Activated CD8-positive, alpha-beta T cell treated with anti-CD3 and anti-CD28 coated beads, Interleukin-2, amount 10 ng/mL, durations not matched to agents 7 days and 5 days (primary cell): ENCODE measurements at regions not wholly inside any gene's neighbourhood (a gene's known extent, or its start where the extent isn't known, plus 50 kb on each side); places are given as distances from the start of the nearest gene placed in this dataset.
"Not testable (repeated sequence)": the region's sequence is repeated elsewhere in the genome, so short reads cannot be mapped to it uniquely, and the experiment has no call there.

Experiments used
- ATAC-seq: fragments of 150-1000 bp; cut with Tn5 transposase; one replicate; pipeline ENCODE4 v1.10.0; 2021; ENCODE audit warnings: moderate library complexity
- CTCF ChIA-PET: fragments of 350-600 bp; sonication (Branson Sonifier 250); formaldehyde crosslinking; loops from one replicate; lab custom pipeline; 2021; ENCODE audit warnings: antibody characterized with exemption; lab: Charles Lee
- POLR2A ChIA-PET: fragments of 350-600 bp; sonication (Branson Sonifier 250); formaldehyde crosslinking; loops from one replicate; lab custom pipeline; 2021; ENCODE audit warnings: antibody characterized with exemption; lab: Charles Lee
- DNase-seq: peaks from one replicate; pipeline ENCODE4 v3.0.0-alpha.2; 2020
- H3K27ac Mint-ChIP-seq: one replicate; pipeline ENCODE4 v1.8.0; 2021; ENCODE audit warnings: mild to moderate bottlenecking, mixed read lengths
- H3K27me3 Mint-ChIP-seq: one replicate; pipeline ENCODE4 v1.8.0; 2021; ENCODE audit warnings: low read depth, mixed read lengths
- H3K36me3 Mint-ChIP-seq: one replicate; pipeline ENCODE4 v1.8.0; 2021; ENCODE audit warnings: low read depth, mixed read lengths
- H3K4me1 Mint-ChIP-seq: one replicate; pipeline ENCODE4 v1.8.0; 2021; ENCODE audit warnings: low read depth, mixed read lengths
- H3K4me3 Mint-ChIP-seq: one replicate; pipeline ENCODE4 v1.8.0; 2021; ENCODE audit warnings: mild to moderate bottlenecking, mixed read lengths
- H3K9me3 Mint-ChIP-seq: one replicate; pipeline ENCODE4 v1.8.0; 2022; ENCODE audit warnings: mixed read lengths; ENCODE audit not compliant: insufficient read depth

- DNase-seq (no peak), ATAC-seq (no peak)
- H3K4me1 Mint-ChIP-seq: no peaks in the 10 kb centered on the region
- no peaks in the 10 kb centered on the region for H3K36me3 Mint-ChIP-seq
- ChIA-PET CTCF (no interaction called here), POLR2A (no interaction called here)
- H3K27me3 Mint-ChIP-seq: peaks cover 2% of the 10 kb centered on the region
- no peaks in the 10 kb centered on the region for H3K9me3 Mint-ChIP-seq
- H3K27ac Mint-ChIP-seq: no peak overlapping the region
- H3K4me3 Mint-ChIP-seq: no peak overlapping the region
Observed at GRCh38 chrX:10676235-10676957, 56.0 kb upstream of the MID1 start.

DNA sequence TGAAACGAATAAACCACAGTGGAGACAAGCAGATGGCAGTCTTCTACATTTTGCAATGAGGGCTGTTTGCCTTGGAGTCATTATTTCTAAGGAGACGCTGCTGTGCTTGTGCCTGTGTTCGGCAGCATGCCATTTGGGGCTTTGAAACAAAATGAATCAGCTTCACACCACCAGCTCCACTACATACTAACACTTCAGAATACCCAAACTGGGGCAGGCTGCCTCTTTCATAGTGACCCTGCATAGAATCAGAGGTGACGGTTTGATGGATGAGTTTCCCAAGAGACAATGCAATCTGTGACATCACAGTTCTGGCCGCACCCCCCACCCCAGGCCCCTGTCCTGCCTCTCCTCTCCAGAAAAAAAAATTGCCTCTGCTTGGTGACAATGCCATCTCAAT is 57.1 kb upstream of the MID1 start:
- CTCF ChIA-PET: no interaction called here

DNA sequence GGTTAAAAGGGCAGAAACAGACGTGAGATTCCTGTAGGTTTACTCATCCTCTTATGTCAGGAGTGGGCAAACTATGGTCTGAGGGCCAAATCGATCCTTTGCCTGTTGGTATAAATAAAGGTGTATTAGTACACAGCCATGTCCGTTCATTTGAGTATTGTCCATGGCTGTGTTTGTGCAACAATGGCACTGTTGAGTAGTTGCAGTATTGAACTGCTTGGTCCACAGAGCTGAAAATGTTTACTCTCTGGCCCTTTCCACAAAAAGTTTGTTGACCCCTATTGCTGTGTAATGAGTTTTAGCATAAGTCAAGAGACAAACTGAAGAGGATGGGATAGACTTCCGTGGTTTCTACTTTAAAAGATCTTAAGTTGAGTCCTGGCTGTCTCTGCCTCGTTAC is 59.0 kb upstream of the MID1 start:
- DNase-seq (no peak), ATAC-seq (no peak)
- Mint-ChIP-seq H3K36me3 (no peaks in the 10 kb centered on the region), H3K27ac (no peak overlapping the region), H3K4me1 (no peaks in the 10 kb centered on the region), H3K27me3 (peaks cover 2% of the 10 kb centered on the region), H3K4me3 (no peak overlapping the region), H3K9me3 (no peaks in the 10 kb centered on the region)
- POLR2A ChIA-PET: no interaction called here
- CTCF ChIA-PET: no interaction called here

More for the DNA sequence above, 57.1 kb upstream of the MID1 start:
- Mint-ChIP-seq H3K4me1 (no peaks in the 10 kb centered on the region), H3K27me3 (peaks cover 2% of the 10 kb centered on the region), H3K9me3 (no peaks in the 10 kb centered on the region), H3K4me3 (no peak overlapping the region), H3K27ac (no peak overlapping the region), H3K36me3 (no peaks in the 10 kb centered on the region)
- no peak for ATAC-seq
- DNase-seq: no peak
- POLR2A ChIA-PET: no interaction called here

GRCh38 chrX:10681167-10681566 is 60.8 kb upstream of the MID1 start:
- DNase-seq: no peak

DNA sequence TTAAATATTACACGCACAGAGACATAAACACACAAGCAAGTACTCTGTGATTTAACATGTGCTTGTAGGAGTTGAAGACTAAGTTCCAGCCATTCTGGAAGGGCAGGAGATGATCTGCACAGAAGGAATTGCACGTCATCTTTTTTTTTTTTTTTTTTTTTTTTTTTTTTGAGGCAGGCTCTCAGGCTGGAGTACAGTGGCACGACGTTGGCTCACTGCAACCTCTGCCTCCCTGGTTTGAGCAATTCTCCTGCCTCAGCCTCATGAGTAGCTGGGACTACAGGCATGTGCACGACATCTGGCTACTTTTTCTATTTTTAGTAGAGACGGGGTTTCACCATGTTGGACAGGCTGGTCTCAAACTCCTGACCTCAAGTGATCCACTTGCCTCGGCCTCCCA is 63.2 kb upstream of the MID1 start:
- H3K9me3 Mint-ChIP-seq, H3K4me1 Mint-ChIP-seq, POLR2A ChIA-PET, H3K4me3 Mint-ChIP-seq, H3K27me3 Mint-ChIP-seq, CTCF ChIA-PET, H3K27ac Mint-ChIP-seq, H3K36me3 Mint-ChIP-seq, DNase-seq, ATAC-seq: not testable (repeated sequence)

More at GRCh38 chrX:10681167-10681566, 60.8 kb upstream of the MID1 start:
- no peaks in the 10 kb centered on the region for H3K27me3 Mint-ChIP-seq
- H3K4me3 Mint-ChIP-seq: no peak overlapping the region
- H3K4me1 Mint-ChIP-seq: no peaks in the 10 kb centered on the region
- POLR2A ChIA-PET: no interaction called here
- H3K27ac Mint-ChIP-seq: no peak overlapping the region
- H3K36me3 Mint-ChIP-seq: no peaks in the 10 kb centered on the region
- CTCF ChIA-PET: no interaction called here
- no peaks in the 10 kb centered on the region for H3K9me3 Mint-ChIP-seq
- ATAC-seq: no peak

- POLR2A ChIA-PET: no interaction called here
- Mint-ChIP-seq H3K4me3 (no peak overlapping the region), H3K27me3 (no peaks in the 10 kb centered on the region), H3K36me3 (no peaks in the 10 kb centered on the region), H3K4me1 (no peaks in the 10 kb centered on the region), H3K27ac (no peak overlapping the region), H3K9me3 (no peaks in the 10 kb centered on the region)
- CTCF ChIA-PET: no interaction called here
- ATAC-seq (no peak), DNase-seq (no peak)
Observed at GRCh38 chrX:10685923-10686595, 65.7 kb upstream of the MID1 start.

- H3K27me3 Mint-ChIP-seq, CTCF ChIA-PET, H3K9me3 Mint-ChIP-seq, DNase-seq, H3K36me3 Mint-ChIP-seq, H3K4me1 Mint-ChIP-seq, H3K4me3 Mint-ChIP-seq, POLR2A ChIA-PET, H3K27ac Mint-ChIP-seq, ATAC-seq: not testable (repeated sequence)
Observed at GRCh38 chrX:10691751-10692150, 71.4 kb upstream of the MID1 start.

- H3K4me3 Mint-ChIP-seq: no peak overlapping the region
- ChIA-PET POLR2A (no interaction called here), CTCF (no interaction called here)
- H3K27ac Mint-ChIP-seq: no peak overlapping the region
- ATAC-seq (no peak), DNase-seq (no peak)
- H3K36me3 Mint-ChIP-seq: no peaks in the 10 kb centered on the region
- H3K4me1 Mint-ChIP-seq: no peaks in the 10 kb centered on the region
- no peaks in the 10 kb centered on the region for H3K9me3 Mint-ChIP-seq
- no peaks in the 10 kb centered on the region for H3K27me3 Mint-ChIP-seq
Observed at GRCh38 chrX:10697616-10698317, 77.4 kb upstream of the MID1 start.

- no peaks in the 10 kb centered on the region for H3K4me1 Mint-ChIP-seq
- ChIA-PET CTCF (no interaction called here), POLR2A (no interaction called here)
- no peak overlapping the region for H3K4me3 Mint-ChIP-seq
- DNase-seq (no peak), ATAC-seq (no peak)
- no peaks in the 10 kb centered on the region for H3K36me3 Mint-ChIP-seq
- H3K27ac Mint-ChIP-seq: no peak overlapping the region
- no peaks in the 10 kb centered on the region for H3K9me3 Mint-ChIP-seq
- H3K27me3 Mint-ChIP-seq: no peaks in the 10 kb centered on the region
Observed at GRCh38 chrX:10698318-10698640, 77.9 kb upstream of the MID1 start.

GRCh38 chrX:10702031-10702430 is 81.6 kb upstream of the MID1 start:
- H3K36me3 Mint-ChIP-seq: no peaks in the 10 kb centered on the region
- H3K9me3 Mint-ChIP-seq: no peaks in the 10 kb centered on the region
- DNase-seq (no peak), ATAC-seq (no peak)
- no peak overlapping the region for H3K4me3 Mint-ChIP-seq
- CTCF ChIA-PET: no interaction called here
- H3K27ac Mint-ChIP-seq: no peak overlapping the region
- POLR2A ChIA-PET: no interaction called here
- H3K4me1 Mint-ChIP-seq: no peaks in the 10 kb centered on the region
- no peaks in the 10 kb centered on the region for H3K27me3 Mint-ChIP-seq

DNA sequence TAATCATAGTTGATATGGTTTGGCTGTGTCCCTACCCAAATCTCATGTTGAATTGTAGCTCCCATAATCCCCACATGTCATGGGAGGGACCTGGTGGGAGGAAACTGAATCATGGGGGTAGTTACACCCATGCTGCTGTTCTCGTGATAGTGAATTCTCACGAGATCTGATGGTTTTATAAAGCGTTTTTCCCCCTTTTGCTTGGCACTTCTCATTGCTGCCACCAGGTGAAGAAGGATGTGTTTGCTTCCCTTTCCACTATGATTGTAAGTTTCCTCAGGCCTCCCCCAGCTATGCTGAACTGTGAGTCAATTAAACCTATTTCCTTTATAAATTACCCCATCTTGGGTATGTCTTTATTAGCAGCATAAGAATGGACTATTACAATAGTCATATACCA is 86.0 kb upstream of the MID1 start:
- H3K27ac Mint-ChIP-seq, H3K4me1 Mint-ChIP-seq, H3K4me3 Mint-ChIP-seq, H3K9me3 Mint-ChIP-seq, H3K27me3 Mint-ChIP-seq, H3K36me3 Mint-ChIP-seq, ATAC-seq, DNase-seq, CTCF ChIA-PET, POLR2A ChIA-PET: not testable (repeated sequence)

DNA sequence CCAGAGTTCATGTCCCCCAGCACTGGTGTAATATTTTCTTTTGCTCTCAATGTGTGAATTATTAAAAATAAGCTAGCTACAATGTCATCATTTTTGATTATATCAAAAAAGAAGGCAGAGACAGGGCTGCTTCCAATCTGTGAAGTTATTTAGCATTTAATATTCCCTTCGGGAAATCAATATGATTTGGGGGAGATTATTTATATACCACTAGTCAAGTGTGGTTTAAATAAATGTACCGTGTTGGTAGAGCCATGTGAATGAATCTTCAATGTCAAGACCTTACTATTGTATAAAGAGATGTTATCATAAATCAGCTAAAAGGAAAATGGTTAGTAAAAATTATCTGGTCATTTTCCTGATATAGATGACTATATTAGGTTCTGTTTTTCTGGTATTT is 87.4 kb upstream of the MID1 start:
- no peak overlapping the region for H3K4me3 Mint-ChIP-seq
- DNase-seq: no peak
- no peaks in the 10 kb centered on the region for H3K9me3 Mint-ChIP-seq
- no peak for ATAC-seq
- H3K27ac Mint-ChIP-seq: no peak overlapping the region
- H3K27me3 Mint-ChIP-seq: no peaks in the 10 kb centered on the region
- POLR2A ChIA-PET: no interaction called here
- no peaks in the 10 kb centered on the region for H3K4me1 Mint-ChIP-seq
- H3K36me3 Mint-ChIP-seq: no peaks in the 10 kb centered on the region
- CTCF ChIA-PET: no interaction called here
